ENCODE measurements at regions not wholly inside any gene's neighbourhood (a gene's known extent, or its start where the extent isn't known, plus 50 kb on each side); places are given as distances from the start of the nearest gene placed in this dataset.

DNA sequence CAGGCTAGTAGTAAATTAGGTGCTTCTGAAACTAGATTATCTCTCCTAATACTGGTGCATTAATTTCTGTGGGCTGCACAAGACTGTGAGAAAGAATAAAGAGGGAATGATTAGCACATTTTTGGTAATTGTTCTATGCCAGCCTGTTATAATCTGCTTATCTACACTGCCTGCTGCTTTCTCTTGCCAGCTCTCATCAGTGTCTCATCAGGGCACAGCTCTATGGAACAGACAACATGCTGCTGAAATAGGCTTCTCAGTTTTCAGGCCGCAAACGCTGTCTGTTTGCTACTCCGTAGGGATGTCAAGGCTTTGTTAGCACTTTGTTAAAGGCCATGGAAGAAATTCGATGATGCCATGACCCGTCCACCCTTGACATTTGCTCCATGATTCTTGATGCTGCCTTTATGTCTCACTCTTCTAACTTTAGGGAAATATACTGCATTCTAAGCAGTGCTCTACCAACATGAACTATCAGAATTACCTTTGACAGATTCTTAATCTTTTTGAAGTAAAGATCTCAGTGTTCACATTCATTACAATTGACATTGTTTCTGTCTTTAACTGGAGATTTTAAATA, 84.0 kb upstream of the PRR20A start:
- no peak for DNase-seq (ENCODE audit: low read depth)

DNA sequence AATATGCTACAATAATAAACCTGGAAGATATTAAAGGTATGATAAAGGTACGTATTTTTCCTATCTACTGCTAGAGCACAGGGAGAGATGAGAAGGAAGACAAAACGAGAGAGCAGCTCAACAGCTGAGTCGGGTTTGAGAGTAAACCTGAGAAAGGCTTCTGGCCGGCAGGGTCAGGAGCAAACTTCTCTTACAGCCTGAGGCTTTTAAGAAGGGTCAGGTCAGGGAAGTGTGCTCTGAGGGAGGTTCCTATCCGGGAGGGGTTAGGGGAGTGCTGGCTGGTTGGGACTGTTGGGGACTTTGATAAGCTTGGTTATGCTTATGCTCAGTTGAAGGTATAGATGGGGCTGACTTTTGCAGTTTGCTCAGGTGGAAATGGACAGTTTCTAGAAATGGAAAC, 77.7 kb upstream of the PRR20A start:
- no peak for DNase-seq (ENCODE audit: low read depth)

DNA sequence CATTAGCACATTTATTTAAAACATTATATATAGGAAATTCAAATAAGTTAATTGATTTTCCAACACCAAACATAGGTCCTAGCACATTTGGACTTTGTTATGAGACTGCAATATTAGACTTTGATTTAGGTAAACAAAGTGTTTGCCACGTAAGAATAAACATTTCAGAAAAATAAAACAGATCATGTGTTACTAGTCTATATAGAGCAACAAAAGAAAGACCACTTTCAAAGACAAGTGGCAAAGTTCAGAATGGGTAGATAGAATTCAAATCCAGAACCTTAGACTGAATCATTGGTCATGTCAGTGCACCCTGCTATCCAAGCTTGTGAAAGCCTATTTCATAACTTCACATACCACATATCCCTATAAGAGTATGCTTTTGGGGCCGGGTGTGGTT, 66.7 kb upstream of the PRR20A start:
- DNase-seq (ENCODE audit: low read depth), result no peak

DNA sequence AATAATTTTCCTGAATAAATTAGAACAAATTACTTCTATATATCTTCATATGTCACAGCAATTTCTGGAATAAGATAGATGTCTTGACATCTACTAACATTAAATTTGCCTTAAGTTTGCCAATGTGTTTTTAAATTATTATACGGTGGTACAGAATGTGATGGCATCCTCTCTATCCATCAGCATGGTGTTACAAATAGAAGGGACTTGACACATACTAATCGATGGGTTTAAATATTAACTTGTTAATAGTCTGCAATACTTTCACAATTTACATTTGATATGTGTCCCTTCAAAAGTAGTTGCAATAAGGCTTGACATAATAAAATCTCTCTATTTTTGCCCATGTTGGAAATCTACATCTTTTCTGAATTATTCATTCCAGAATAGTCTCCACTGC, 65.1 kb upstream of the PRR20A start:
- DNase-seq (ENCODE audit: low read depth), result no peak

DNA sequence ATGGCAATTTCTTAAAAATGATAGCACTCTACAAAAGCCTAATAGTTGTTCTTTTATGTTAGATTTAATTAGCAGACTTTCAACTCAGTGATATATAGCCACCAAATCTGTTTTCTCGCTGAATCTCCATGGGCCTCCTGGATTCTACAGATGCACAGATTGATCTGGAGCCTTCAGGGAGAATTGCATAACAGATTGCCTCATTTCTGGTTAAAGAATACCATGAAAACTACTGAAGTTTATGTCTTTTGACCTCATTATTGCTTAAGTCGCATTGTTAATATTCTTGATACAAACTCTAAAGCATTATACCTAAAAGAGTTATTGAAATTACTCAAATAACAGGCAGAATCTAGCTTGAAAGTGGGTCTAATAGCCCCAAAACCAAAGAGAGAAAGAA, 53.7 kb upstream of the PRR20A start:
- no peak for DNase-seq (ENCODE audit: low read depth)

All from RPMI7951 (cell line).